Testis (tissue), 2 donors: ENCODE measurements at regions not wholly inside any gene's neighbourhood (a gene's known extent, or its start where the extent isn't known, plus 50 kb on each side); places are given as distances from the start of the nearest gene placed in this dataset.

Experiments
- DNase-seq: peaks from one replicate; pipeline ENCODE4 v3.0.0-alpha.2; 2019
- H3K27ac ChIP-seq, 2 donors: fragments of 200-600 bp; sonication (generic); one replicate each; pipeline ENCODE4 v1.5.1; 2019
- H3K27me3 ChIP-seq: fragments of 200-600 bp; sonication (generic); one replicate; pipeline ENCODE4 v1.5.1; 2019
- H3K36me3 ChIP-seq: fragments of 200-600 bp; sonication (generic); one replicate; pipeline ENCODE4 v1.5.1; 2017; ENCODE audit warnings: low read depth; ENCODE audit errors: missing control alignments
- H3K4me1 ChIP-seq: fragments of 200-600 bp; sonication (generic); one replicate; pipeline ENCODE4 v1.5.1; 2019
- H3K4me3 ChIP-seq, 2 donors: fragments of 200-600 bp; sonication (generic); one replicate each; pipeline ENCODE4 v1.5.1; 2017 to 2019
- H3K9me3 ChIP-seq: fragments of 200-600 bp; sonication (generic); one replicate; pipeline ENCODE4 v1.5.1; 2017
- POLR2A ChIP-seq: fragments of 450-650 bp; IDR thresholded peaks from one replicate; pipeline ENCODE4 v1.6.1; 2017; ENCODE audit warnings: antibody characterized with exemption, mild to moderate bottlenecking, moderate library complexity
- WGBS, 2 donors: methylation state at CpG; one replicate each; pipeline ENCODE4 v1.1.5; 2018; 5-methylcytosine and 5-hydroxymethylcytosine counted together
- intact Hi-C: fragments of 100-400 bp; cut with DNase I; formaldehyde crosslinking; loops from one replicate; pipeline ENCODE4 v1.15.1; 2023; ENCODE audit warnings: low total_unique reads
- TF ChIP-seq, protein P1 (sequence below), 3 experiments: fragments of 450-650 bp in 2 of 3; fragments of 200-600 bp in 1 of 3; sonication (generic) in 1 of 3; IDR thresholded peaks; one replicate each; pipeline ENCODE4 v1.5.1; 2016 to 2019; ENCODE audit warnings: antibody characterized with exemption in 3 of 3, mild to moderate bottlenecking in 2 of 3, moderate library complexity in 1 of 3

DNA sequence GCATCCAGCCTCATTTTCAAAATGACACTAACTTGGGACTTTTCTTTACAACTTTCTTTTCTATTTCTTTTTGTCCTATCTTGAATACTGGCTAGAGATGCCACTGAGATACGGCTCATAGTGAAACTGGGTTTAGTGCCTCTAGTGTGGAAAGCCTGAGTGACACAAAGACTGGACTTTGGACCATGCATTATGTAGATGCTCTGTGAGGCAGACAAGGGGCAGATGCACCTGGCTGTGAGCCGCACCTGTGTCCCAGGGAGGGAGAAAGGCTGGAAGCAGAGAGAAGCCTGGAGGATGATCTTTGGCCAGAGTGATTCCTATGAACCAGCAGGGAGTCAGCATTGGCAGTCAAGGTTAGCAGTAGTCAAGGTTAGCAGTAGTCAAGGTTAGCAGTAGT, 852.3 kb upstream of the TMEM132C start:
- H3K4me3 ChIP-seq: no peak overlapping the region
- H3K36me3 ChIP-seq: no peaks in the 10 kb centered on the region
- 80 to 85% methylated on average over 2 of the region's 2 CpGs for WGBS, 2 donors
- no peaks in the 10 kb centered on the region for H3K4me1 ChIP-seq
- TF ChIP-seq POLR2A: no peak
- TF ChIP-seq, protein P1, sequence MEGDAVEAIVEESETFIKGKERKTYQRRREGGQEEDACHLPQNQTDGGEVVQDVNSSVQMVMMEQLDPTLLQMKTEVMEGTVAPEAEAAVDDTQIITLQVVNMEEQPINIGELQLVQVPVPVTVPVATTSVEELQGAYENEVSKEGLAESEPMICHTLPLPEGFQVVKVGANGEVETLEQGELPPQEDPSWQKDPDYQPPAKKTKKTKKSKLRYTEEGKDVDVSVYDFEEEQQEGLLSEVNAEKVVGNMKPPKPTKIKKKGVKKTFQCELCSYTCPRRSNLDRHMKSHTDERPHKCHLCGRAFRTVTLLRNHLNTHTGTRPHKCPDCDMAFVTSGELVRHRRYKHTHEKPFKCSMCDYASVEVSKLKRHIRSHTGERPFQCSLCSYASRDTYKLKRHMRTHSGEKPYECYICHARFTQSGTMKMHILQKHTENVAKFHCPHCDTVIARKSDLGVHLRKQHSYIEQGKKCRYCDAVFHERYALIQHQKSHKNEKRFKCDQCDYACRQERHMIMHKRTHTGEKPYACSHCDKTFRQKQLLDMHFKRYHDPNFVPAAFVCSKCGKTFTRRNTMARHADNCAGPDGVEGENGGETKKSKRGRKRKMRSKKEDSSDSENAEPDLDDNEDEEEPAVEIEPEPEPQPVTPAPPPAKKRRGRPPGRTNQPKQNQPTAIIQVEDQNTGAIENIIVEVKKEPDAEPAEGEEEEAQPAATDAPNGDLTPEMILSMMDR (IDR thresholded peaks at IDR 0.05): no peak
- H3K9me3 ChIP-seq: no peaks in the 10 kb centered on the region
- H3K27ac ChIP-seq: no peak overlapping the region
- intact Hi-C loops: no loop called here
- no peaks in the 10 kb centered on the region for H3K27me3 ChIP-seq
- DNase-seq: no peak

DNA sequence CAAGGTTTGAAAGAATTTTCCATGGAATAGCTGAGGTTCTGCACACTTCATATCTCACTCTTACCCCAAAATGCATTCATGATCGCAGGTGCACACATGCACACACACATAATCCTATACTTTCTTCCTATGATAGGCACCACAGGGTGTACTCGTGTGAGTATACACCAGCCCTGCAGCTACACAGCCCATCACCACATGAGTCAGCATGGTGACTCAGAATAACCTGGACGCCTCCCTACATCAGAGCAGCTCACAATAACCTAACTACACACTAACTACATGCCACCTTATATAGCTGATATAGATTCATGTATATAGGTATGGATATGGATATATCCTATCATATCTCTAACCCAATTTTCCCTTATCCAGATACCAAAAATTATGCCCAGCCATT, 850.2 kb upstream of the TMEM132C start:
- no peaks in the 10 kb centered on the region for H3K4me1 ChIP-seq
- TF ChIP-seq, protein P1 (IDR thresholded peaks at IDR 0.05): no peak
- TF ChIP-seq POLR2A: no peak
- H3K27ac ChIP-seq: no peak overlapping the region
- 91% methylated on average over 3 of the region's 3 CpGs for WGBS, 2 donors
- DNase-seq: no peak
- H3K27me3 ChIP-seq: no peaks in the 10 kb centered on the region
- intact Hi-C loops: no loop called here
- no peaks in the 10 kb centered on the region for H3K36me3 ChIP-seq
- H3K4me3 ChIP-seq: no peak overlapping the region
- no peaks in the 10 kb centered on the region for H3K9me3 ChIP-seq

DNA sequence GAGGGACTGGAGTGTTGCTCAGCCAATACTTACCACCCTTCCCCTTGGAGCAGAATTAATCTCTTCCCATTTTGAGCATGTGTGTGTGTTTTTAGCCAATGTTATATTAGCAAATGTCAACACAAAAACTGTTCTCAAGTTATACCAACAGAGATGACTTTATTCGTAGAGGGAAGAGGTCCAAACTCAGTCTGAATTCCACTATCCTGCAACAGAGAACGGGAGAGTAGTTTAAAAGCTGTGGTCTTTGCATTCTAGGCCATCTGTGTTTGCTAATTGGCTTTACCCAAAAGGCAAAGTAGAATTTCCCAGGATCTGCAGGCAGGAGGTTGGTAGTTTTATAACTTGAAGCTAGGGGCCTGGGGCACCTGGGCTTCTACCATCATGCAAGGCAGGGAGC, 847.9 kb upstream of the TMEM132C start:
- intact Hi-C loops: no loop called here
- DNase-seq: no peak
- no peaks in the 10 kb centered on the region for H3K9me3 ChIP-seq
- H3K36me3 ChIP-seq: no peaks in the 10 kb centered on the region
- no peak overlapping the region for H3K27ac ChIP-seq
- H3K27me3 ChIP-seq: no peaks in the 10 kb centered on the region
- no peak overlapping the region for H3K4me3 ChIP-seq
- no peaks in the 10 kb centered on the region for H3K4me1 ChIP-seq
- no peak for TF ChIP-seq POLR2A
- TF ChIP-seq, protein P1 (IDR thresholded peaks at IDR 0.05): no peak
- WGBS, 2 donors: 84 to 88% methylated on average over 2 of the region's 2 CpGs

DNA sequence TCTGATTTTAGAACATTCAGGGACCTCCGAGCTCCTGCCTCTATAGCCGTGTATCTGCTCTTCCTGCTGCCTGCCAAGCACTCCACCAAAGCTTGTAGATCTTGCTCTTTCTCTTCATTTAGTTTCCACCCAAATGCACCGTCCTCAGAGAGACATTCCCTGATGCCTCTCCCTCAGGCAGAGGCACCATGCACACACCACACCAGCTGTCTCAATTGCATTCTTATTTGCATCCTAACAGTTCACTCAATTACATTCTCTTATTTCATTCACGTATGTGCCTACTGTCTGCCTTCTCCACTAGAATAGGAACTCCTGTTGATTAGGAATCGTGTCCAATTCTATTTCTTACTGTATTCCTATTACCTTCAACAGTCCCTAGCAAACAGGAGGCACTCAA, 845.4 kb upstream of the TMEM132C start:
- H3K36me3 ChIP-seq: no peaks in the 10 kb centered on the region
- intact Hi-C loops: no loop called here
- H3K9me3 ChIP-seq: no peaks in the 10 kb centered on the region
- no peak overlapping the region for H3K4me3 ChIP-seq
- no peaks in the 10 kb centered on the region for H3K4me1 ChIP-seq
- no peak for DNase-seq
- no peak for TF ChIP-seq POLR2A
- TF ChIP-seq, protein P1 (IDR thresholded peaks at IDR 0.05): no peak
- WGBS, 2 donors: 87 to 94% methylated on average over 5 of the region's 5 CpGs
- no peak overlapping the region for H3K27ac ChIP-seq
- no peaks in the 10 kb centered on the region for H3K27me3 ChIP-seq

DNA sequence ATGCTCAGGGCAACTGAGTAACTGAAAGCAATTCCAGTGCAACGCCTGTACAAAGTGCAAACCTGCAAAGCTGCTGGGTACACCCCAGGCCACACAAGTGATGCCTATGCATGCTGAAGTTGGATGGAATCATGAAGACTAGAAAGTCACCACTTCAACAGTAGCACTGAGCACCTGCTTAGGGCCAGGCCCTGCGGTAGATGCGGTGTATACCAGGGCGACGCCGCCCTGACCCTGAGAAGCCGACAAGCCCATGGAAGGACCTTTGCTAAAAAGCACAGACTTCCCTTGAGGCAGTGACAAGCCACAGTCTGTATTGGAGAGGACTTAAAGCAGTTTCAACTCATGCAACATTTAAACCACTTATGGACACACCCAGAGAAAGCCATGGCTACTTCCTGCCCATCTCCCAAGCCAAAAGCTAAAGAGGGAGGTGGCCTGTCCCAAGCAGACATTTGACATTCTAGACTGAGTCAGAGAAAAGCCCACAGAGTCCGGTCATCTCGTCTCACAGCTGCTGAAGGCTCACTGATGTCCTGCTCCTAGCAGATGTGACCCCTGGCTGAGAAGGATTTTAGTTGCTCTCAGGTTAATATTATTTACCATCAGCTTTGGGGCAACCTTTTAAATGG, 843.9 kb upstream of the TMEM132C start:
- intact Hi-C loops: no loop called here
- Histone ChIP-seq H3K4me3 (no peak overlapping the region), H3K4me1 (no peaks in the 10 kb centered on the region), H3K27me3 (no peaks in the 10 kb centered on the region), H3K9me3 (no peaks in the 10 kb centered on the region), H3K27ac (no peak overlapping the region), H3K36me3 (no peaks in the 10 kb centered on the region)
- DNase-seq: no peak
- 83 to 90% methylated on average over 3 to 9 of the region's 9 CpGs for whole genome bisulfite sequencing, 2 donors
- no peak for TF ChIP-seq POLR2A
- TF ChIP-seq, protein P1 (IDR thresholded peaks at IDR 0.05): no peak
